Upper lobe of left lung (tissue), 6 donors: ENCODE measurements at regions not wholly inside any gene's neighbourhood (a gene's known extent, or its start where the extent isn't known, plus 50 kb on each side); places are given as distances from the start of the nearest gene placed in this dataset.
A peak's percentile ranks its signal among the peaks of the same experiment; 100 is the strongest.

ENCODE experiments used
- ATAC-seq, 2 donors: fragments of 200-7000 bp; cut with Tn5 transposase; one replicate each; pipeline ENCODE4 v1.9.1; 2022; ENCODE audit warnings: mild to moderate bottlenecking in 2 of 2, moderate library complexity in 2 of 2; ENCODE audit not compliant: low FRiP score in 2 of 2
- DNase-seq, 2 donors: peaks; one replicate each; pipeline ENCODE4 v3.0.0-alpha.2; 2019 to 2020
- H3K27ac ChIP-seq, 4 donors: fragments of 200-600 bp; sonication (generic); one replicate each; pipeline ENCODE4 v1.5.1; 2016 to 2019
- H3K27me3 ChIP-seq, 4 donors: fragments of 200-600 bp; sonication (generic); one replicate each; pipeline ENCODE4 v1.5.1; 2017 to 2019
- H3K36me3 ChIP-seq, 4 donors: fragments of 200-600 bp; sonication (generic); one replicate each; pipeline ENCODE4 v1.5.1; 2016 to 2019
- H3K4me1 ChIP-seq, 4 donors: fragments of 200-600 bp; sonication (generic); one replicate each; pipeline ENCODE4 v1.5.1; 2018 to 2019
- H3K4me3 ChIP-seq, 4 donors: fragments of 200-600 bp; sonication (generic); one replicate each; pipeline ENCODE4 v1.5.1; 2017 to 2019; ENCODE audit warnings: mild to moderate bottlenecking in 2 of 4, moderate library complexity in 1 of 4
- H3K9me3 ChIP-seq, 4 donors: fragments of 200-600 bp; sonication (generic); one replicate each; pipeline ENCODE4 v1.5.1; 2018 to 2019
- CTCF ChIP-seq, 6 experiments: fragments of 450-650 bp in 4 of 6; fragments of 200-600 bp in 2 of 6; sonication (generic) in 2 of 6; IDR thresholded peaks; one replicate each; pipeline ENCODE4 v1.5.1; 2016 to 2019; ENCODE audit warnings: antibody characterized with exemption in 6 of 6
- EP300 ChIP-seq, 4 donors: sonication (generic); formaldehyde crosslinking; IDR thresholded peaks; one replicate each; pipeline ENCODE4 v1.5.1; 2017; ENCODE audit warnings: antibody characterized with exemption in 4 of 4, control low read depth in 2 of 4
- POLR2A ChIP-seq, 4 donors: fragments of 450-650 bp; IDR thresholded peaks; one replicate each; pipeline ENCODE4 v1.5.1; 2016 to 2017; ENCODE audit warnings: antibody characterized with exemption in 4 of 4, mild to moderate bottlenecking in 2 of 4
- POLR2AphosphoS5 ChIP-seq, 2 donors: sonication (generic); formaldehyde crosslinking; IDR thresholded peaks; one replicate each; pipeline ENCODE4 v1.5.1; 2017; ENCODE audit warnings: antibody characterized with exemption in 2 of 2
- WGBS, 2 donors: methylation state at CpG; one replicate each; pipeline ENCODE4 v1.1.5; 2017 to 2018; 5-methylcytosine and 5-hydroxymethylcytosine counted together
- donor health status: DM: no; HTN: no; CAD: no; lungs with moderate emphysema.
- donor health status: DM: no; HTN: yes; CAD: no; lungs with severe emphysema.

GRCh38 chr20:4415281-4415680 lies 166.2 kb upstream of the ADRA1D start:
- ATAC-seq (peak in 1 of 2 donors; percentile 11), DNase-seq (no peak)
- Histone ChIP-seq H3K27me3 (no peaks in the 10 kb centered on the region), H3K4me3 (no peak overlapping the region), H3K36me3 (no peaks in the 10 kb centered on the region), H3K4me1 (no peaks in the 10 kb centered on the region), H3K27ac (no peak overlapping the region), H3K9me3 (no peaks in the 10 kb centered on the region)
- TF ChIP-seq EP300 (IDR thresholded peaks at IDR 0.05), result no peak
- TF ChIP-seq CTCF (IDR thresholded peaks at IDR 0.05), result no peak
- no peak for TF ChIP-seq POLR2AphosphoS5 (IDR thresholded peaks at IDR 0.05)
- no peak for TF ChIP-seq POLR2A (IDR thresholded peaks at IDR 0.05)
- WGBS, 2 donors, result 66 to 68% methylated on average over 5 of the region's 5 CpGs

- H3K9me3 ChIP-seq, result no peaks in the 10 kb centered on the region
- peak in 1 of 2 donors; percentile 37 for TF ChIP-seq POLR2AphosphoS5 (IDR thresholded peaks at IDR 0.05)
- peak in 1 of 4 donors; percentile 60 for TF ChIP-seq EP300 (IDR thresholded peaks at IDR 0.05)
- TF ChIP-seq POLR2A (IDR thresholded peaks at IDR 0.05), result no peak
- no peak for TF ChIP-seq CTCF (IDR thresholded peaks at IDR 0.05)
- ATAC-seq (peak in 1 of 2 donors; percentile 14), DNase-seq (peak in 1 of 2 donors; percentile 49)
- H3K27me3 ChIP-seq, result no peaks in the 10 kb centered on the region
- H3K36me3 ChIP-seq, result no peaks in the 10 kb centered on the region
- H3K4me1 ChIP-seq, result no peaks in the 10 kb centered on the region
- 48 to 57% methylated on average over 8 of the region's 8 CpGs for WGBS, 2 donors
- no peak overlapping the region for H3K4me3 ChIP-seq
- H3K27ac ChIP-seq, result no peak overlapping the region
Measured at GRCh38 chr20:4413314-4414049, 164.4 kb upstream of the ADRA1D start.

GRCh38 chr20:4412216-4412615 lies 163.1 kb upstream of the ADRA1D start:
- no peak for ATAC-seq
- Histone ChIP-seq H3K4me1 (no peaks in the 10 kb centered on the region), H3K9me3 (no peaks in the 10 kb centered on the region), H3K36me3 (no peaks in the 10 kb centered on the region), H3K27me3 (no peaks in the 10 kb centered on the region), H3K27ac (no peak overlapping the region), H3K4me3 (no peak overlapping the region)
- DNase-seq, result no peak
- TF ChIP-seq CTCF (IDR thresholded peaks at IDR 0.05) (no peak), EP300 (IDR thresholded peaks at IDR 0.05) (no peak)
- 89% methylated on average over 1 of the region's 1 CpG for WGBS, 2 donors

- Histone ChIP-seq H3K4me3 (no peak overlapping the region), H3K9me3 (no peaks in the 10 kb centered on the region), H3K36me3 (no peaks in the 10 kb centered on the region), H3K27ac (no peak overlapping the region), H3K4me1 (no peaks in the 10 kb centered on the region), H3K27me3 (no peaks in the 10 kb centered on the region)
- DNase-seq (no peak), ATAC-seq (no peak)
- 49 to 65% methylated on average over 4 of the region's 4 CpGs for WGBS, 2 donors
- TF ChIP-seq POLR2A (IDR thresholded peaks at IDR 0.05) (no peak), EP300 (IDR thresholded peaks at IDR 0.05) (no peak)
Measured at GRCh38 chr20:4411744-4412143, 162.7 kb upstream of the ADRA1D start.

- Histone ChIP-seq H3K36me3 (no peaks in the 10 kb centered on the region), H3K4me1 (no peaks in the 10 kb centered on the region), H3K9me3 (no peaks in the 10 kb centered on the region), H3K27ac (no peak overlapping the region), H3K4me3 (no peak overlapping the region), H3K27me3 (no peaks in the 10 kb centered on the region)
- TF ChIP-seq POLR2AphosphoS5 (IDR thresholded peaks at IDR 0.05) (no peak), POLR2A (IDR thresholded peaks at IDR 0.05) (no peak), CTCF (IDR thresholded peaks at IDR 0.05) (no peak), EP300 (IDR thresholded peaks at IDR 0.05) (no peak)
- DNase-seq, result no peak
- 67 to 69% methylated on average over 4 of the region's 4 CpGs for WGBS, 2 donors
- no peak for ATAC-seq
Measured at GRCh38 chr20:4406627-4407026, 157.5 kb upstream of the ADRA1D start.
